Fibroblast of lung (primary cell): ENCODE measurements at regions not wholly inside any gene's neighbourhood (a gene's known extent, or its start where the extent isn't known, plus 50 kb on each side); places are given as distances from the start of the nearest gene placed in this dataset.

Experiments used
- DNase-seq, 2 donors: peaks; one replicate each; pipeline versions ENCODE4 v3.0.0 to v3.0.0-alpha.2; 2010; ENCODE audit warnings: low read depth in 2 of 2
- H2AFZ ChIP-seq: 2 replicates; pipeline ENCODE4 v1.5.1; 2012; ENCODE audit warnings: low read length, control low read depth, inconsistent platforms
- H3K27ac ChIP-seq: 2 replicates; pipeline ENCODE4 v1.5.1; 2011; ENCODE audit warnings: low read length, control low read depth; ENCODE audit not compliant: insufficient read depth
- H3K27me3 ChIP-seq: 2 replicates; pipeline ENCODE4 v1.5.1; 2011; ENCODE audit warnings: mild to moderate bottlenecking, low read length; ENCODE audit not compliant: control insufficient read depth, insufficient read depth
- H3K36me3 ChIP-seq: 2 replicates; pipeline ENCODE4 v1.5.1; 2011; ENCODE audit warnings: low read length; ENCODE audit not compliant: control insufficient read depth, insufficient read depth
- H3K4me1 ChIP-seq: 2 replicates; pipeline ENCODE4 v1.5.1; 2011; ENCODE audit warnings: low read length; ENCODE audit not compliant: control insufficient read depth, insufficient read depth; ENCODE audit errors: extremely low read depth
- H3K4me2 ChIP-seq: 2 replicates; pipeline ENCODE4 v1.5.1; 2011; ENCODE audit warnings: low read length, control low read depth; ENCODE audit not compliant: insufficient read depth; ENCODE audit errors: extremely low read depth
- H3K4me3 ChIP-seq, 4 experiments: fragments of 200-600 bp in 1 of 4; sonication (generic) in 1 of 4; replicated peaks in 1 of 4; 2 replicates each; pipeline ENCODE4 v1.5.1; 2011 to 2016; ENCODE audit warnings: low read length in 4 of 4, low read depth in 3 of 4, mild to moderate bottlenecking in 3 of 4, control low read depth in 2 of 4, inconsistent platforms in 1 of 4, mixed read lengths in 1 of 4; ENCODE audit not compliant: insufficient read depth in 1 of 4; ENCODE audit errors: control extremely low read depth in 1 of 4
- H3K79me2 ChIP-seq: 2 replicates; pipeline ENCODE4 v1.5.1; 2012; ENCODE audit warnings: mild to moderate bottlenecking, low read length, inconsistent platforms; ENCODE audit not compliant: control insufficient read depth, insufficient read depth
- H3K9ac ChIP-seq: 2 replicates; pipeline ENCODE4 v1.5.1; 2011; ENCODE audit warnings: mild to moderate bottlenecking, low read length, control low read depth; ENCODE audit not compliant: insufficient read depth
- H3K9me3 ChIP-seq: 2 replicates; pipeline ENCODE4 v1.5.1; 2012; ENCODE audit warnings: low read depth, low read length; ENCODE audit not compliant: control insufficient read depth, insufficient read depth
- H4K20me1 ChIP-seq: 2 replicates; pipeline ENCODE4 v1.5.1; 2011; ENCODE audit warnings: low read length; ENCODE audit not compliant: control insufficient read depth, insufficient read depth; ENCODE audit errors: extremely low read depth
- EZH2 ChIP-seq: IDR thresholded peaks from 2 replicates; pipeline ENCODE4 v1.5.1; 2012; ENCODE audit warnings: low read length, control low read depth, mild to moderate bottlenecking; ENCODE audit errors: missing control alignments
- TF ChIP-seq, protein P1 (sequence below), 2 donors: IDR thresholded peaks in 1 of 2; conservative IDR thresholded peaks in 1 of 2; 1 replicate in 1 of 2; 2 replicates in 1 of 2; pipeline ENCODE4 v1.5.1; 2011 to 2012; ENCODE audit warnings: low read length in 2 of 2, control low read depth in 1 of 2, inconsistent platforms in 1 of 2, low read depth in 1 of 2, mild to moderate bottlenecking in 1 of 2

DNA sequence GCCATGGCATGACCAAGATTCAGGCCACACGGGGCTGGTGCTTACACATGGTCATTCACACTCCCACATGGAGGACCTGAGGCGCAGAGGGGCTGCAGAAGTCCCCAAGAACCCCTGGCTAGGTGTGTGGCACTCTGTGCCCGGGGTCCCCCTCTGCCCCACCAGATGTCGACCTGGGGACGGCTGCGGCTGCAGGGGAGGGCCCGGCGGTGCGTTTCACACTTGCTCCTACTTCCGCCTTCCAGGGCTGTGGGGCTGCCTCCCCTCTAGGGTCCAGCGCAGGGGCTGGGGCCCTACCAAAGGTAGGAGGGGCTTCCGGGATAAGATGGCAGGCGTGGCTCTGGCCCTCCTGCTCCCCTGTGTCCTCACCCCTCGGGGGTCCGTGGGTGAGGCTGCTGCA lies 81.1 kb upstream of the SLCO4A1 start:
- Histone ChIP-seq H3K4me1 (no peaks in the 10 kb centered on the region), H3K79me2 (no peaks in the 10 kb centered on the region), H3K4me3 (no peak overlapping the region), H3K4me2 (no peak overlapping the region), H3K36me3 (no peaks in the 10 kb centered on the region), H3K27ac (no peak overlapping the region), H3K9me3 (no peaks in the 10 kb centered on the region), H2AFZ (no peak overlapping the region), H4K20me1 (no peaks in the 10 kb centered on the region), H3K9ac (no peak overlapping the region), H3K27me3 (peaks cover 8% of the 10 kb centered on the region)
- no peak for DNase-seq
- TF ChIP-seq EZH2 = no peak
- TF ChIP-seq, protein P1, sequence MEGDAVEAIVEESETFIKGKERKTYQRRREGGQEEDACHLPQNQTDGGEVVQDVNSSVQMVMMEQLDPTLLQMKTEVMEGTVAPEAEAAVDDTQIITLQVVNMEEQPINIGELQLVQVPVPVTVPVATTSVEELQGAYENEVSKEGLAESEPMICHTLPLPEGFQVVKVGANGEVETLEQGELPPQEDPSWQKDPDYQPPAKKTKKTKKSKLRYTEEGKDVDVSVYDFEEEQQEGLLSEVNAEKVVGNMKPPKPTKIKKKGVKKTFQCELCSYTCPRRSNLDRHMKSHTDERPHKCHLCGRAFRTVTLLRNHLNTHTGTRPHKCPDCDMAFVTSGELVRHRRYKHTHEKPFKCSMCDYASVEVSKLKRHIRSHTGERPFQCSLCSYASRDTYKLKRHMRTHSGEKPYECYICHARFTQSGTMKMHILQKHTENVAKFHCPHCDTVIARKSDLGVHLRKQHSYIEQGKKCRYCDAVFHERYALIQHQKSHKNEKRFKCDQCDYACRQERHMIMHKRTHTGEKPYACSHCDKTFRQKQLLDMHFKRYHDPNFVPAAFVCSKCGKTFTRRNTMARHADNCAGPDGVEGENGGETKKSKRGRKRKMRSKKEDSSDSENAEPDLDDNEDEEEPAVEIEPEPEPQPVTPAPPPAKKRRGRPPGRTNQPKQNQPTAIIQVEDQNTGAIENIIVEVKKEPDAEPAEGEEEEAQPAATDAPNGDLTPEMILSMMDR (conservative IDR thresholded peaks at IDR 0.05 in 1 of 2, IDR thresholded peaks at IDR 0.05 in 1 of 2; ENCODE audit: low read depth in 1 of 2, low read length in 2 of 2) = no peak

DNA sequence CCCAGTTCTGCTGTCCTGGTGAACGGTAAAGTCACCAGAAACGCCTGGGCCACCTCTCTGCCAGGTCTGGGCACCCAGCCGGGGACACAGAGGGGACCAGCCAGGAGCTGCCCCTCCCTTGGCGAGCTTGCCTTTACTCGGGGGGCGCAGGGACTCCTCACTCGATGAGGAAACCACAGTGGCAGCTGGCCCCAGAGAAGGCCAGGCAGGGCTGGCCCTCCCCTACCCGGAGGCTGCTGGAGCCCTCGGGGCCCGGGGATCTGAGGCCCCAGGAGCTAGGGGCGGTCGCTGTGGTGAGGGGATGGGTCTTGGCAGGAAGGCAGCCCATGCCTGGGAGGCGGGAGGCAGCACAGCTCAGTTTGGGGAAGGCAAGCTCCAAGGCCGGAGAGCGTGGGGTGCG lies 80.4 kb upstream of the SLCO4A1 start:
- no peak overlapping the region for H3K4me2 ChIP-seq
- H3K9ac ChIP-seq = no peak overlapping the region
- no peaks in the 10 kb centered on the region for H3K9me3 ChIP-seq
- H4K20me1 ChIP-seq = no peaks in the 10 kb centered on the region
- H2AFZ ChIP-seq = no peak overlapping the region
- H3K36me3 ChIP-seq = no peaks in the 10 kb centered on the region
- H3K27me3 ChIP-seq = peaks cover 8% of the 10 kb centered on the region
- H3K27ac ChIP-seq = no peak overlapping the region
- H3K79me2 ChIP-seq = no peaks in the 10 kb centered on the region
- H3K4me3 ChIP-seq = no peak overlapping the region
- TF ChIP-seq EZH2 = no peak
- TF ChIP-seq, protein P1 (conservative IDR thresholded peaks at IDR 0.05 in 1 of 2, IDR thresholded peaks at IDR 0.05 in 1 of 2; ENCODE audit: low read depth in 1 of 2, low read length in 2 of 2) = no peak
- no peak for DNase-seq
- H3K4me1 ChIP-seq = no peaks in the 10 kb centered on the region

DNA sequence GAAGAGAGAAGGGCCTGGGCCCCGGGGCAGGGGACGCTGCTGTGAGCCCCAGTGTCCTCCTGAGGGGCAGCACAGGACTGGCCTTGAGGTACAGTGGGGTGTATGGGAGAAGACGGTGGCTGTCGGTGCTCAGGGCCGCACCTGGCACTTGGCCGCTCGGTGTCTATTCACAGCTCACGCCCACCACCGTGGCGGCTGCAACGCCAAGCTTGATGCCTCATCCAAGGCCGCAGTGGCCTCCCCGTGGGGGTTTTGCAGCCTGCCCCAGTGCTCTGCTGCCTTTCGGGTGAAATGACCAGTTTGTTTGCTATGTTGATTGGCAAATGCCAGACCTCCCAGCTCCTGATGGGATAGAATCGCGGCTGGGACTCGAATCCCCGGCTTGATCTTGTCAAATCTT lies 79.5 kb upstream of the SLCO4A1 start:
- Histone ChIP-seq H2AFZ (no peak overlapping the region), H3K4me3 (no peak overlapping the region), H3K27ac (no peak overlapping the region), H3K27me3 (peaks cover 3% of the 10 kb centered on the region), H3K79me2 (no peaks in the 10 kb centered on the region), H4K20me1 (no peaks in the 10 kb centered on the region), H3K4me2 (no peak overlapping the region), H3K9ac (no peak overlapping the region), H3K4me1 (no peaks in the 10 kb centered on the region), H3K9me3 (no peaks in the 10 kb centered on the region), H3K36me3 (no peaks in the 10 kb centered on the region)
- DNase-seq = no peak
- TF ChIP-seq, protein P1 (conservative IDR thresholded peaks at IDR 0.05 in 1 of 2, IDR thresholded peaks at IDR 0.05 in 1 of 2; ENCODE audit: low read depth in 1 of 2, low read length in 2 of 2) = no peak
- no peak for TF ChIP-seq EZH2
